Heart left ventricle (tissue), 13 donors: ENCODE measurements at regions not wholly inside any gene's neighbourhood (a gene's known extent, or its start where the extent isn't known, plus 50 kb on each side); places are given as distances from the start of the nearest gene placed in this dataset.

ENCODE experiments used
- POLR2A ChIP-seq, 2 donors: fragments of 450-650 bp; IDR thresholded peaks; one replicate each; pipeline ENCODE4 v1.6.1; 2017; ENCODE audit warnings: antibody characterized with exemption in 2 of 2, mild to moderate bottlenecking in 2 of 2, moderate library complexity in 2 of 2
- TF ChIP-seq, protein P1 (sequence below), 12 donors: fragments of 200-600 bp; sonication (generic) in 4 of 12; IDR thresholded peaks; one replicate each; pipeline versions ENCODE4 v1.5.0 to v1.8.0; 2018 to 2022; ENCODE audit warnings: antibody characterized with exemption in 12 of 12, mild to moderate bottlenecking in 5 of 12
- donor health status: ischemic (EF 13 %, LVEDD 7.1; RV severe dilation, severe dysfunction).
- donor health status: DM: no; HTN: yes; CAD: no.
- donor health status: DM: no; HTN: no; CAD: no.
- donor health status: ischemic (EF 25% LVEDD 6.9; RV normal size, moderate dysfunction).
- donor health status: ischemic (EF 25% LVEDD 5.7; RV mildly dilated, moderate dysfunction).
- donor health status: ischemic (EF 35%, LVEDD 5.7; RV mildly dilated, moderate dysfunction).
- donor health status: nonischemic (EF 11% LVEDD 7.7; RV severe dilation, severe dysfunction).
- donor health status: DM: yes; HTN: yes; CAD: no.
- donor health status: PGD.
- donor health status: ischemic (EF 29% LVEDD 5.4; RV normal size, mild dysfunction).
- donor health status: nonischemic (EF 23%, LVEDD 6.1; RV moderate dilation, normal function).

DNA sequence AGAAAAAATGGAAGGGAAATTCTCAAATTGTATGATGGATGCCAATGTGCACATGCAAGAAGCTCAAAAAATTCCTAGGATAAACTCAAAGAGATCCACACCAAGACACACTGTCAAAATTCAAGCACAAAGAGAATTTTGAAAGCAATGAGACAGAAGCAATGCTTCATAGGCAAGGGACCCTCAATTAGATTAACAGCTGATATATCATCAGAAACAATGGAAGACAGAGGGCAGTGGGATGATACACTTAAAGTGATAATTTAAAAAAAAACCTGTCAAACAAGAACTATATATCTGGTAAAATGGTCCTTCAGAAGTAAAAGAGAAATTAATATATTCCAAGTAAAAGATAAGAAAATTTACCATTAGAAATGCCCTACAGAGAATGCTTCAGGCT is 306.3 kb upstream of the PCDH7 start:
- TF ChIP-seq, protein P1, sequence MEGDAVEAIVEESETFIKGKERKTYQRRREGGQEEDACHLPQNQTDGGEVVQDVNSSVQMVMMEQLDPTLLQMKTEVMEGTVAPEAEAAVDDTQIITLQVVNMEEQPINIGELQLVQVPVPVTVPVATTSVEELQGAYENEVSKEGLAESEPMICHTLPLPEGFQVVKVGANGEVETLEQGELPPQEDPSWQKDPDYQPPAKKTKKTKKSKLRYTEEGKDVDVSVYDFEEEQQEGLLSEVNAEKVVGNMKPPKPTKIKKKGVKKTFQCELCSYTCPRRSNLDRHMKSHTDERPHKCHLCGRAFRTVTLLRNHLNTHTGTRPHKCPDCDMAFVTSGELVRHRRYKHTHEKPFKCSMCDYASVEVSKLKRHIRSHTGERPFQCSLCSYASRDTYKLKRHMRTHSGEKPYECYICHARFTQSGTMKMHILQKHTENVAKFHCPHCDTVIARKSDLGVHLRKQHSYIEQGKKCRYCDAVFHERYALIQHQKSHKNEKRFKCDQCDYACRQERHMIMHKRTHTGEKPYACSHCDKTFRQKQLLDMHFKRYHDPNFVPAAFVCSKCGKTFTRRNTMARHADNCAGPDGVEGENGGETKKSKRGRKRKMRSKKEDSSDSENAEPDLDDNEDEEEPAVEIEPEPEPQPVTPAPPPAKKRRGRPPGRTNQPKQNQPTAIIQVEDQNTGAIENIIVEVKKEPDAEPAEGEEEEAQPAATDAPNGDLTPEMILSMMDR (IDR thresholded peaks at IDR 0.05) = no peak
- no peak for TF ChIP-seq POLR2A (IDR thresholded peaks at IDR 0.05)
